T-helper 1 cell treated with Interleukin-12 subunit alpha and Interleukin-12 subunit beta and Interleukin-4 antibody, amounts not matched to agents 30 μg/mL and 1 μg/mL, for 36 hours (primary cell): ENCODE measurements at regions not wholly inside any gene's neighbourhood (a gene's known extent, or its start where the extent isn't known, plus 50 kb on each side); places are given as distances from the start of the nearest gene placed in this dataset.
"Not testable (repeated sequence)": the region's sequence is repeated elsewhere in the genome, so short reads cannot be mapped to it uniquely, and the experiment has no call there.

ENCODE experiments used
- H3K27ac Mint-ChIP-seq: one replicate; pipeline ENCODE4 v1.8.0; 2021; ENCODE audit warnings: mild to moderate bottlenecking, mixed read lengths
- H3K27me3 Mint-ChIP-seq: one replicate; pipeline ENCODE4 v1.8.0; 2021; ENCODE audit warnings: low read depth, mixed read lengths
- H3K36me3 Mint-ChIP-seq: one replicate; pipeline ENCODE4 v1.8.0; 2021; ENCODE audit warnings: low read depth, mixed read lengths
- H3K4me1 Mint-ChIP-seq: one replicate; pipeline ENCODE4 v1.8.0; 2021; ENCODE audit warnings: low read depth, mixed read lengths
- H3K4me3 Mint-ChIP-seq: one replicate; pipeline ENCODE4 v1.8.0; 2021; ENCODE audit warnings: mild to moderate bottlenecking, moderate library complexity, mixed read lengths
- H3K9me3 Mint-ChIP-seq: one replicate; pipeline ENCODE4 v1.8.0; 2021; ENCODE audit warnings: mixed read lengths

GRCh38 chr5:29469581-29469980 is 1723.9 kb upstream of the CDH6 start:
- Mint-ChIP-seq H3K36me3 (no peaks in the 10 kb centered on the region), H3K27ac (no peak overlapping the region), H3K9me3 (peaks cover 29% of the 10 kb centered on the region), H3K4me1 (no peaks in the 10 kb centered on the region), H3K27me3 (no peaks in the 10 kb centered on the region), H3K4me3 (no peak overlapping the region)

DNA sequence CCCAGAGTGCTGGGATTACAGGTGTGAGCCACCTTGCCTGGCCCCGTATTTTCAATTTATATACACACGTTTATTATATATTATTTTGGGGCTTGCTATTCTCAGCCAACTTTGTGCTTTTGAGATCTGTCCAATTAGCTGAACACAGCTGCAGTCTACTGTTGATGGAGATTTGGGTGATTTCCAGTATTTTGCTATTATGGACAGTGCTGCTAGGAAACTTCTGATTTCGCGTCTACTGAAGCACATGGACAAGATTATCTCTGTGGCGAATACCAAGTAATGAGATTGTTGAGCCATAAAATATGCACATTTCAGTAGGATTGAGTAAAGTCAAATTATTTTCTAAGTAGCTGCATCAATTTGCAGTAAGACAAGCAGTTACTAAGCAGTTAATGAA is 1731.2 kb upstream of the CDH6 start:
- no peak overlapping the region for H3K4me3 Mint-ChIP-seq
- H3K27me3 Mint-ChIP-seq, result no peaks in the 10 kb centered on the region
- no peak overlapping the region for H3K27ac Mint-ChIP-seq
- peaks cover 16% of the 10 kb centered on the region for H3K9me3 Mint-ChIP-seq
- H3K4me1 Mint-ChIP-seq, result no peaks in the 10 kb centered on the region
- no peaks in the 10 kb centered on the region for H3K36me3 Mint-ChIP-seq

- Mint-ChIP-seq H3K36me3 (no peaks in the 10 kb centered on the region), H3K9me3 (peaks cover 5% of the 10 kb centered on the region), H3K27me3 (no peaks in the 10 kb centered on the region)
Observed at GRCh38 chr5:29460971-29461559, 1732.4 kb upstream of the CDH6 start.

DNA sequence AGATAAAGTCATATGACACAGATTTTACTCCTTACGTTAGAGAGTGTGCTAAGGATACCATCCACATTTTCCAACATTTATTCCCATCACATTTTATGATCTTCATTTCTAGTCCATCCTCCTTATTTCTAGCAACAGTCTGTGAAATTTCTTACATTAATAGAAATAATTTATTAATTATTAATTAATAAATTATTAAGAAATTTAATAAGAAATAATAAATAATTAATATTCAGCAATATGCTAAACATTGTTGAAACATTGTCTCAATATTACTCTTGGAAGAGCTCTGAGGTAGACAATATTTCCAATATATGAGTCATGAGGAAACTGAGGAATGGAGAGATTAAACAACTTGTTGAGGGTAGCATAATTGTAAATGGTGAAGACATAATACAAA is 1742.5 kb upstream of the CDH6 start:
- not testable (repeated sequence) for H3K27me3 Mint-ChIP-seq, H3K36me3 Mint-ChIP-seq, H3K4me1 Mint-ChIP-seq, H3K4me3 Mint-ChIP-seq, H3K9me3 Mint-ChIP-seq, H3K27ac Mint-ChIP-seq

More at GRCh38 chr5:29460971-29461559, 1732.4 kb upstream of the CDH6 start:
- Mint-ChIP-seq H3K4me1 (no peaks in the 10 kb centered on the region), H3K27ac (no peak overlapping the region), H3K4me3 (no peak overlapping the region)

- Mint-ChIP-seq H3K27me3 (no peaks in the 10 kb centered on the region), H3K36me3 (no peaks in the 10 kb centered on the region), H3K4me3 (no peak overlapping the region), H3K9me3 (peaks cover 19% of the 10 kb centered on the region), H3K27ac (no peak overlapping the region), H3K4me1 (no peaks in the 10 kb centered on the region)
Observed at GRCh38 chr5:29414681-29415080, 1778.8 kb upstream of the CDH6 start.

GRCh38 chr5:29412979-29413378 is 1780.5 kb upstream of the CDH6 start:
- Mint-ChIP-seq H3K36me3 (no peaks in the 10 kb centered on the region), H3K4me1 (no peaks in the 10 kb centered on the region), H3K4me3 (no peak overlapping the region), H3K9me3 (peaks cover 20% of the 10 kb centered on the region), H3K27me3 (no peaks in the 10 kb centered on the region), H3K27ac (no peak overlapping the region)

DNA sequence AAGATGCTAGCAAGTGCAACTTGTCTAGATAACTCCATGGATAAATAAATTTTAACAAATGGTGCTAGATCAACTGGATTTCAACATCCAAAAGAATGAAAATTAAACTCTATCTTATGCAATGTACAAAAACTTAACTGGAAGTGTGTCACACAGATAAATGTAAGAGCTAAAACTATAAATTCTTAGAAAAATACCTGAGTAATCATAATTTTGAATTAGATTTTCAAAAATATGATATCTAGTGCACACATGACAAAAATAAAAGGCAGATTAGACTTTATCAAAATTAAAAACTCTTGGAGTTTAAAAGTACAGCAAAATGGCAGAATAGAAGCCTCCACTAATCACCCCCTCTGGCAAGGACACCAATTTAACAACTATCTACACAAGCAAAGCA is 1791.2 kb upstream of the CDH6 start:
- H3K27me3 Mint-ChIP-seq, result no peaks in the 10 kb centered on the region
- H3K27ac Mint-ChIP-seq, result no peak overlapping the region
- peaks cover 31% of the 10 kb centered on the region for H3K9me3 Mint-ChIP-seq
- H3K4me3 Mint-ChIP-seq, result no peak overlapping the region
- H3K4me1 Mint-ChIP-seq, result no peaks in the 10 kb centered on the region
- H3K36me3 Mint-ChIP-seq, result no peaks in the 10 kb centered on the region

- H3K4me1 Mint-ChIP-seq, result no peaks in the 10 kb centered on the region
Observed at GRCh38 chr5:29389993-29390392, 1803.5 kb upstream of the CDH6 start.

DNA sequence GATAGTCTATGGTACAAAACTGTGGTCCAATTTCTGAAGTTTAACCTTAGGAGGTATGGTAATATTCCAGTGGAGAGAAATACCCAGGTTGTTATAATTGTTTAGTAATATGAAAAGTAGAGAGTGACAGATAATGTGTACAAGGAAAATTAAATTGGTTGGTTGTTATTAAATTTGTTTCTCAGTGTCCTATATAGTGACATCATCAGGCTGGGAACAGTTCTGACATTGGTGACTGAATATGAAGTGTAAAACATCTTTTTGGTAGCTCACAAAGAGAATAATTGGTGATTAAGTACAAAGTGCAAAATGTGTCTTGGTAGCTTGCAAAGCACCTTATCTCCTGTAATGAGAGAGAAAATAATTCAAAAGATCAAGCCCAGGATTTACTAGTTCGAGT is 1806.1 kb upstream of the CDH6 start:
- Mint-ChIP-seq H3K36me3 (no peaks in the 10 kb centered on the region), H3K4me3 (no peak overlapping the region), H3K27me3 (no peaks in the 10 kb centered on the region), H3K27ac (no peak overlapping the region), H3K9me3 (peaks cover 29% of the 10 kb centered on the region), H3K4me1 (no peaks in the 10 kb centered on the region)

More at GRCh38 chr5:29389993-29390392, 1803.5 kb upstream of the CDH6 start:
- Mint-ChIP-seq H3K36me3 (no peaks in the 10 kb centered on the region), H3K27me3 (no peaks in the 10 kb centered on the region), H3K4me3 (no peak overlapping the region), H3K27ac (no peak overlapping the region), H3K9me3 (peaks cover 22% of the 10 kb centered on the region)

- Mint-ChIP-seq H3K4me1 (no peaks in the 10 kb centered on the region), H3K9me3 (peaks cover 15% of the 10 kb centered on the region), H3K36me3 (no peaks in the 10 kb centered on the region), H3K4me3 (no peak overlapping the region), H3K27ac (no peak overlapping the region), H3K27me3 (no peaks in the 10 kb centered on the region)
Observed at GRCh38 chr5:29382780-29383179, 1810.7 kb upstream of the CDH6 start.

- H3K4me3 Mint-ChIP-seq, result no peak overlapping the region
- no peaks in the 10 kb centered on the region for H3K4me1 Mint-ChIP-seq
- H3K9me3 Mint-ChIP-seq, result peaks cover 11% of the 10 kb centered on the region
Observed at GRCh38 chr5:29380029-29380428, 1813.5 kb upstream of the CDH6 start.

DNA sequence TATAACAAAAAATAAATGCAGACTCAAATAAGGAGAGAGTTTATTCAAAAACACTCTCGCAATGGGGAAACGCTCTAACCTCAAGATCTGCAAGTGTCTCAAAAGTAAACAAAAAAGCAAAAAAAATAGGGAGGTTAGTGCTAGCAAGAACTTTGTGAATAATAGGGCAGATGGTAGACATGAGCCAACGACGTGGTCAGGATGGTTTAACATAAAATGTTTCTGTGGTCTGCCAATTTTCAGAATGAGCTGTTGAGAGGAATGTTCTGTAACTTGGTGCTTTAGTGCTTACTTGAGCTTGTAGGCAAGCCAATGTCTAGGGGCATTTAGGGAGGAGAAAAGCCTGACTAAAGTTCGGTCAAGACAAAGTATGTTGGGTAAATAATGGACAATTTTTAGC is 1813.9 kb upstream of the CDH6 start:
- no peak overlapping the region for H3K27ac Mint-ChIP-seq
- no peaks in the 10 kb centered on the region for H3K27me3 Mint-ChIP-seq
- H3K9me3 Mint-ChIP-seq, result peaks cover 9% of the 10 kb centered on the region
- H3K4me1 Mint-ChIP-seq, result no peaks in the 10 kb centered on the region
- no peak overlapping the region for H3K4me3 Mint-ChIP-seq
- no peaks in the 10 kb centered on the region for H3K36me3 Mint-ChIP-seq

More at GRCh38 chr5:29380029-29380428, 1813.5 kb upstream of the CDH6 start:
- no peaks in the 10 kb centered on the region for H3K36me3 Mint-ChIP-seq
- no peak overlapping the region for H3K27ac Mint-ChIP-seq
- no peaks in the 10 kb centered on the region for H3K27me3 Mint-ChIP-seq

DNA sequence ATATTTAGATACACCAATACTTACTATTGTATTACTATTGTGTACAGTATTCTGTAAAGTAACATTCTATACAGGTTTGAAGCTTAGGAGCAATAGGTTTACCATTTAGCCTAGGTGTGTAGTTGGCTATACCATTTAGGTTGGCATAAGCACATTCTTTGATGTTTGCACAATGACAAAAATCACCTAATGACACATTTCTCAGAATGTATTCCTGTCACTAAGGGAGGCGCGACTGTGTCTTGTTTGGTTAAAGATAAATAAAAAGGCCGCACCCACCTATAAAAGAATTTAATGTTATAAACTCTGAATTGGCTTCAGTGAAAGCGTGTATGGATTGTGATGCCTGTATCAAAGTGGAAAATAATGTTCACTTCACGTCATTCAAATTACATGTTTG is 1815.4 kb upstream of the CDH6 start:
- Mint-ChIP-seq H3K27me3 (no peaks in the 10 kb centered on the region), H3K9me3 (peaks cover 10% of the 10 kb centered on the region), H3K4me3 (no peak overlapping the region), H3K27ac (no peak overlapping the region), H3K4me1 (no peaks in the 10 kb centered on the region), H3K36me3 (no peaks in the 10 kb centered on the region)

DNA sequence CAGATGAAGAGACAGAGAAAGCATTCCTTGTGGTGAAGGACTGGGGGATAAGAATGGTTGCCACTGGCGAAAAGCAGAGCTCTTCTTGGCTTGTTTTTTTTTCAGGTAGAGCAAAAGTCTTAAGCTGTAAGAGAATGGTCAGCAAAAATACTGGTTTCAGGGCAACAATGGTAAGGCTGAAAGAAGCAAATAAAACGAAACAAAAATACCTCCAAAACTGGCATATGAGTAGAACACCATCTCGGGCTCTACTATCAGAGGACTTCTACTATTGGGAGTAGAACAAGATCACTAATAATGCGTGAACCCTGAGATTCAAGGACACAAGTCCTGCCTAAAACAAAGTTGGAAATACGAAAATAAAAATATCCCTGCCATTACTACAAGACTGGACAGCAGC is 1823.2 kb upstream of the CDH6 start:
- H3K27ac Mint-ChIP-seq, result no peak overlapping the region
- H3K4me3 Mint-ChIP-seq, result no peak overlapping the region
- no peaks in the 10 kb centered on the region for H3K4me1 Mint-ChIP-seq
- no peaks in the 10 kb centered on the region for H3K27me3 Mint-ChIP-seq
- no peaks in the 10 kb centered on the region for H3K36me3 Mint-ChIP-seq
- H3K9me3 Mint-ChIP-seq, result peaks cover 33% of the 10 kb centered on the region

DNA sequence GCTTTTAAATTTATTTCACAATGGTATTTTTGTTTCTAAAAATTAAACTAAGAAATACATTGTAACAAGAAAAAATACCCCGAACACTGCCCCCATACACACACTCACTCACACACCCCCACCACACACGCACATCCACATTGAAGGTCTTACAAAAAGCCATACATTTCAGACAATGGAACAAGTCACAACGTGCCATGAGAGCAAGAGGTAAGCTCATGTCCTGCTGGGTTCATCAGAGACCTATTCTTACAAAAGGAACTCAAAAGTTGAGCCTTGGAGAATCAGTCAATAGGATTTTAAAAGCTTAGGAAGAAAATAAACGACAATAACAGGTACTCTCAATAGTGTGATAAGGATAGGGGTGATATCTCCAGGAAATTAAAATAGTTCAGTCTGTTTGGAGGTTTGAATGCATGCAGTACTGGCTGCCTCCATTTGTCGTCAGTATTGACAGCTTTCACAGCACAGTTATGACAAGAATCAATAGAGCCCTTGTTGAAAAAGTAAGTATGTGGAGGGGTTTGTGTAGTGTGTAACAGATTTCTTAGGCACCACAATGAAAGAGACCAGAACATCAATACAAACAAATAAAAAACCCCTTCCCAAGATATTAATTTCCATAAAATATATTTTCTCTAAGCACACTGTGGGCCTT is 1826.2 kb upstream of the CDH6 start:
- Mint-ChIP-seq H3K9me3 (peaks cover 38% of the 10 kb centered on the region), H3K27me3 (no peaks in the 10 kb centered on the region), H3K4me1 (no peaks in the 10 kb centered on the region), H3K4me3 (no peak overlapping the region), H3K27ac (no peak overlapping the region), H3K36me3 (no peaks in the 10 kb centered on the region)
